Vagina (tissue), 2 donors: ENCODE measurements at regions not wholly inside any gene's neighbourhood (a gene's known extent, or its start where the extent isn't known, plus 50 kb on each side); places are given as distances from the start of the nearest gene placed in this dataset.
A peak's percentile ranks its signal among the peaks of the same experiment; 100 is the strongest.

Source experiments
- DNase-seq, 2 donors: peaks; one replicate each; pipeline ENCODE4 v3.0.0-alpha.2; 2017; ENCODE audit errors: extremely low spot score in 2 of 2
- H3K27ac ChIP-seq: fragments of 200-600 bp; sonication (generic); one replicate; pipeline ENCODE4 v1.5.1; 2019
- H3K27me3 ChIP-seq: fragments of 200-600 bp; sonication (generic); one replicate; pipeline ENCODE4 v1.5.1; 2019
- H3K36me3 ChIP-seq, 2 donors: fragments of 200-600 bp; sonication (generic); one replicate each; pipeline ENCODE4 v1.5.1; 2017 to 2019
- H3K4me1 ChIP-seq: fragments of 200-600 bp; sonication (generic); one replicate; pipeline ENCODE4 v1.5.1; 2019
- H3K4me3 ChIP-seq, 2 donors: fragments of 200-600 bp; sonication (generic); 1 replicate in 1 of 2; 2 replicates in 1 of 2; pipeline ENCODE4 v1.5.1; 2016 to 2019
- H3K9me3 ChIP-seq: fragments of 200-600 bp; sonication (generic); one replicate; pipeline ENCODE4 v1.5.1; 2019
- CTCF ChIP-seq, 3 experiments: fragments of 450-650 bp in 2 of 3; fragments of 200-600 bp in 1 of 3; sonication (generic) in 1 of 3; IDR thresholded peaks; one replicate each; pipeline ENCODE4 v1.5.1; 2017 to 2019; ENCODE audit warnings: antibody characterized with exemption in 3 of 3, mild to moderate bottlenecking in 2 of 3, moderate library complexity in 2 of 3
- POLR2A ChIP-seq, 2 donors: fragments of 450-650 bp; IDR thresholded peaks; one replicate each; pipeline ENCODE4 v1.6.1; 2017; ENCODE audit warnings: antibody characterized with exemption in 2 of 2, mild to moderate bottlenecking in 2 of 2, moderate library complexity in 2 of 2
- POLR2AphosphoS5 ChIP-seq, 2 donors: sonication (generic); formaldehyde crosslinking; IDR thresholded peaks; one replicate each; pipeline ENCODE4 v1.9.0; 2017; ENCODE audit warnings: antibody characterized with exemption in 2 of 2, mild to moderate bottlenecking in 2 of 2, low read depth in 1 of 2; ENCODE audit not compliant: insufficient read depth in 1 of 2
- intact Hi-C: fragments of 100-400 bp; cut with DNase I; formaldehyde crosslinking; loops from one replicate; pipeline ENCODE4 v1.15.1; 2023

DNA sequence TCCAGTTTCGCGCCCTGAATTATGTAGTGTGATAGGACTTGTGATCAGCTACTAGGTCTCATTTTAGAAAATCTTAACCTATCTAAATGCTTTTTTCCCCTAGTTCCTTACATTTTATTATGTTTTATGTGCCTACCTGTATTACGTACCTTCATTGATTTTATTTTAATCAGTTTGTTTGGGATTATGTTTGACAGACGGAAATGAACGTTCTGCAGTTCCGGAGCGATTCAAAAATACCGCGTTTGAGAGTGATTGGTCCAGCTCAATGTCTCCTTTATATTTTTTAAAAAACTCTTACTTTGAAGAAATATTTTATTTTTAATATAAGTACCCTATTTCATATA is 114.3 kb upstream of the BTN3A2 start:
- peak overlapping the region; percentile 65 for H3K27ac ChIP-seq
- no peak for DNase-seq
- intact Hi-C loops = no loop called here
- peak overlapping the region; percentile 43 to 51 for H3K4me3 ChIP-seq
- no peaks in the 10 kb centered on the region for H3K36me3 ChIP-seq
- H3K9me3 ChIP-seq = no peaks in the 10 kb centered on the region
- H3K4me1 ChIP-seq = no peaks in the 10 kb centered on the region
- H3K27me3 ChIP-seq = no peaks in the 10 kb centered on the region
- TF ChIP-seq POLR2AphosphoS5 (IDR thresholded peaks at IDR 0.05; ENCODE audit: insufficient read depth in 1 of 2, low read depth in 1 of 2) (no peak), CTCF (IDR thresholded peaks at IDR 0.05) (no peak), POLR2A (IDR thresholded peaks at IDR 0.05) (no peak)

DNA sequence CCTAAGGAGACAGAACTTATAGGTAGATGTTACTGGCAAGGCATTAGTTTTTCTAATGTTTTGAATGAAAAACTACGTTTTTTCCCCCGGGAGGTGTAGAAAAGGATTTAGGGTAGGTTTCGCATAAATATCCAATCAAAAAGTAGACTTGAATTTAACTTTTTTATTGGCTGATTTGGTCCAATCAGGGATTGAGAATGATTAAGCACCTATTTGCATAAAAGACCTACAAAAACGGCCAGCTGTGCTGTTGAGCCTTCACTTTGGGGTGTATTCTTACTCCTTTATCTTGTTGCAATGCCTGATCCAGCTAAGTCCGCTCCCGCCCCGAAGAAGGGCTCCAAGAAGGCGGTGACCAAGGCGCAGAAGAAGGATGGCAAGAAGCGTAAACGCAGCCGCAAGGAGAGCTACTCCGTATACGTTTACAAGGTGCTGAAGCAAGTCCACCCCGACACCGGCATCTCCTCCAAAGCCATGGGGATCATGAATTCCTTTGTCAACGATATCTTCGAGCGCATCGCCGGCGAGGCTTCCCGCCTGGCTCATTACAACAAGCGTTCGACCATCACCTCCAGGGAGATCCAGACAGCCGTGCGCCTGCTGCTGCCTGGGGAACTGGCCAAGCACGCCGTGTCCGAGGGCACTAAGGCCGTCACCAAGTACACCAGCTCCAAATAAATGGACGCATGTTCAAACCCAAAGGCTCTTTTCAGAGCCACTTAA is 113.5 kb upstream of the BTN3A2 start:
- H3K4me1 ChIP-seq = no peaks in the 10 kb centered on the region

DNA sequence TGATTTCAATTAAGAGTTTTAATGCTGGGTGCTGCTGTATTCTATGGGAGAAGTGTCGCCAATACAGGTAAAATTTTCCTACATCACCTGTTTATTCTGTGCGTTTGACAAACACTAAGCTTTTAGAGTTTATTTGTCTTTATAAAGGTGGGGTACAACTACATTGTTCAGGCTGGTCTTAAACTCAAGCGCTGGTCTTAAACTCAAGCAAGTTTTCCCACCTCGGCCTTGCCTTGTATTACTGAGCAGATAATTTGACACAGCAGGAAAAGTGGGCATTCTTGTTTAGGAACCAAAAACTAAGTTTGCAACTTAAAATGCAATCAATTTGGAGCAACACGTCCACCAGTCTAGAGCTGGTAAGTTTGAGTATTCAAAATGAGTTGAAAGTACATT is 112.9 kb upstream of the BTN3A2 start:
- TF ChIP-seq POLR2AphosphoS5 (IDR thresholded peaks at IDR 0.05; ENCODE audit: insufficient read depth in 1 of 2, low read depth in 1 of 2) (no peak), CTCF (IDR thresholded peaks at IDR 0.05) (no peak), POLR2A (IDR thresholded peaks at IDR 0.05) (no peak)
- DNase-seq = no peak
- Histone ChIP-seq H3K27me3 (no peaks in the 10 kb centered on the region), H3K9me3 (no peaks in the 10 kb centered on the region), H3K27ac (peak overlapping the region; percentile 65), H3K4me3 (peak overlapping the region; percentile 33 to 43), H3K4me1 (no peaks in the 10 kb centered on the region), H3K36me3 (no peaks in the 10 kb centered on the region)
- intact Hi-C loops = no loop called here

More for the DNA sequence above, 113.5 kb upstream of the BTN3A2 start:
- H3K9me3 ChIP-seq = no peaks in the 10 kb centered on the region
- H3K4me3 ChIP-seq = peak overlapping the region; percentile 33 to 43
- no peak for DNase-seq
- H3K27me3 ChIP-seq = no peaks in the 10 kb centered on the region
- intact Hi-C loops = no loop called here
- TF ChIP-seq POLR2AphosphoS5 (IDR thresholded peaks at IDR 0.05; ENCODE audit: insufficient read depth in 1 of 2, low read depth in 1 of 2) (peak; percentile 50 to 70), POLR2A (IDR thresholded peaks at IDR 0.05) (peak in 1 of 2 donors; percentile 66), CTCF (IDR thresholded peaks at IDR 0.05) (no peak)
- peak overlapping the region; percentile 65 for H3K27ac ChIP-seq
- H3K36me3 ChIP-seq = no peaks in the 10 kb centered on the region

- no peaks in the 10 kb centered on the region for H3K27me3 ChIP-seq
- TF ChIP-seq CTCF (IDR thresholded peaks at IDR 0.05) (no peak), POLR2A (IDR thresholded peaks at IDR 0.05) (no peak), POLR2AphosphoS5 (IDR thresholded peaks at IDR 0.05; ENCODE audit: insufficient read depth in 1 of 2, low read depth in 1 of 2) (no peak)
These were observed 110.3 kb upstream of the BTN3A2 start for GRCh38 chr6:26254724-26255123.

DNA sequence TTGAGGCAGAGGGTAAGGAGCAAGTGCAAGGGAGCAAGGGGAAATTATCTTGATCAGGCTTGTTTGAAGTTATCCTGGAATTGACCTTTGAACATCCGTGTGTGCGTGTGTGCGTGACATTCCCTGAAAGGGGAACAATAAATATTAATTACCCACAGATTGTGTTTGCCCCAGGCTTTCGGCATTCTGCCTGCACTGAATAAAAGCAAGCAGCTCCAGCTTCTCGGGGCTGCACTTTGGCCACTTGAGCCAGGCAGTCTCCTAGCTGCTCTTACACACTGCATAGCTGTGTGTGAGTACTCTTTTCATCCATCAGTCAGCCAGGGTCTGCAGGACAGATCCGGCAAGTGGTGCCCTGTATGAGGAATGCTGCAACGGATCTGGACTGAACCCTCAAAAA is 107.7 kb upstream of the BTN3A2 start:
- no peaks in the 10 kb centered on the region for H3K36me3 ChIP-seq
- no peak overlapping the region for H3K27ac ChIP-seq
- no peak overlapping the region for H3K4me3 ChIP-seq
- intact Hi-C loops = no loop called here
- H3K27me3 ChIP-seq = no peaks in the 10 kb centered on the region
- H3K9me3 ChIP-seq = no peaks in the 10 kb centered on the region
- DNase-seq = peak in 1 of 2 donors; percentile 40
- no peaks in the 10 kb centered on the region for H3K4me1 ChIP-seq
- TF ChIP-seq POLR2AphosphoS5 (IDR thresholded peaks at IDR 0.05; ENCODE audit: insufficient read depth in 1 of 2, low read depth in 1 of 2) (no peak), POLR2A (IDR thresholded peaks at IDR 0.05) (no peak), CTCF (IDR thresholded peaks at IDR 0.05) (no peak)

More at GRCh38 chr6:26254724-26255123, 110.3 kb upstream of the BTN3A2 start:
- H3K4me1 ChIP-seq = no peaks in the 10 kb centered on the region
- intact Hi-C loops = no loop called here
- H3K27ac ChIP-seq = no peak overlapping the region
- H3K4me3 ChIP-seq = no peak overlapping the region
- no peaks in the 10 kb centered on the region for H3K9me3 ChIP-seq
- no peak for DNase-seq
- no peaks in the 10 kb centered on the region for H3K36me3 ChIP-seq
